Pancreas (tissue), 10 donors: ENCODE measurements at regions not wholly inside any gene's neighbourhood (a gene's known extent, or its start where the extent isn't known, plus 50 kb on each side); places are given as distances from the start of the nearest gene placed in this dataset.
"Not testable (repeated sequence)": the region's sequence is repeated elsewhere in the genome, so short reads cannot be mapped to it uniquely, and the experiment has no call there.

ENCODE experiments used
- ATAC-seq, 4 donors: fragments of 200-7000 bp; cut with Tn5 transposase; one replicate each; pipeline versions ENCODE4 v1.8.0 to v1.9.1; 2020; ENCODE audit warnings: mild to moderate bottlenecking in 4 of 4, moderate library complexity in 4 of 4
- DNase-seq, 6 donors: peaks; one replicate each; pipeline ENCODE4 v3.0.0-alpha.2; 2020
- FAIRE-seq: peaks from 2 replicates; lab custom pipeline; 2012; peaks lifted over from hg19 to GRCh38; lab: Jason Lieb, UNC
- H3K27ac ChIP-seq, 4 donors: fragments of 200-600 bp; sonication (generic); 1 replicate in 3 of 4; 2 replicates in 1 of 4; pipeline versions ENCODE4 v1.5.0 to v1.8.0; 2020
- H3K27me3 ChIP-seq, 4 donors: fragments of 200-600 bp; one replicate each; pipeline ENCODE4 v1.8.0; 2021
- H3K36me3 ChIP-seq, 3 donors: fragments of 200-600 bp; sonication (generic) in 1 of 3; one replicate each; pipeline versions ENCODE4 v1.5.0 to v1.8.0; 2020 to 2021
- H3K4me1 ChIP-seq, 3 donors: fragments of 200-600 bp; one replicate each; pipeline ENCODE4 v1.8.0; 2021
- H3K4me3 ChIP-seq, 4 donors: fragments of 200-600 bp; sonication (generic) in 2 of 4; one replicate each; pipeline versions ENCODE4 v1.5.0 to v1.8.0; 2020 to 2021
- H3K9me3 ChIP-seq, 4 donors: fragments of 200-600 bp; one replicate each; pipeline ENCODE4 v1.8.0; 2021
- CTCF ChIP-seq, 4 donors: fragments of 200-600 bp; sonication (generic) in 3 of 4; IDR thresholded peaks; one replicate each; pipeline versions ENCODE4 v1.5.0 to v1.8.0; 2021; ENCODE audit warnings: antibody characterized with exemption in 4 of 4
- WGBS, 2 donors: extraction: QIAGEN DNeasy Blood & Tissue Kit; methylation state at CpG; one replicate each; pipeline ENCODE4 v1.1.7; 2013; 5-methylcytosine and 5-hydroxymethylcytosine counted together
- intact Hi-C, 3 donors: fragments of 100-400 bp; cut with DNase I; formaldehyde crosslinking; loops; one replicate each; pipeline versions ENCODE4 v1.11.1 to v1.14.2; 2022
- donor health status: healthy with polysubstance abuse.
- donor health status: DM: no; HTN: no; CAD: no; lungs with moderate emphysema.
- donor health status: DM: no; HTN: no; CAD: no.
- donor health status: control.
- donor health status: control.
- donor health status: Bipolar disorder and iron deficiency.
- donor health status: DM: yes; HTN: yes; CAD: no.
- donor health status: DM: no; HTN: no; CAD: no.
- donor health status: DM: no; HTN: no; CAD: no.
- donor health status: DM: yes; HTN: yes; CAD: no.

DNA sequence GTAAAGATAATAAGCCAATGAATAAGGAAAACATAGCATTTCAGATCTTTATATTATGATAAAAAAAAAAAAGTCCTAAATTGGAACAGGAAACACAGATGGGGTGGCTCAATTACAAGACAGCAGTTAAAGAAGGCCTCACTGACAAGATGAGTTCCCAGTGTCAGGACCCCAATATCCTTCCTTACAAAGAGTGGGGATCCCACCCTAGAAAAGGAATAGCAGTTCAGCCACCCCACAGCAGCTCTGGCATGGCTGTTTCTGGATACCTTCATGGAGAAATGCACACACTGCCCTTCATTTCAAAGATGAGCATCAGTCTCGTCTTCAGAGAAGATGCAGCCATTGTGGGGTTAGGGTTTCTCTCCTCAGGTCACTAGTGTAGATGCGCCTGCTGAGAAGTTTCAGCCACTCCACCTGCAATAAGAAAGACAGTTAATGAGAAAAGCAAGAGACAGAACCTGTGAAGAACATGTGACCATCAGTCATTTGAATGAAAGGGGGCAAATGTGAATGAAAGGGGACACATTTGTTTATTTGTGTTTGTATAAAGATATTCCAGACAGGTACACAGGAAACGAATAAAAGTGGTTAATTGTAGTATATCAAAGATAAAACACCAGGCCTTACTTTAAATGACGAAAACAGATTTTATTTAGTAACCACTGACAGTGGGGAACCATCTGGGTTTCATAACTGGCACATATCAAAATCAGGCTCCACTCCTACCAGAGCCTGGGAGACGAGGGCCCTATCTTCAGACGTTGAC, 121.3 kb upstream of the PRSS16 start:
- no peak for TF ChIP-seq CTCF (IDR thresholded peaks at IDR 0.05)
- Histone ChIP-seq H3K4me1 (no peaks in the 10 kb centered on the region), H3K27ac (no peak overlapping the region), H3K9me3 (no peaks in the 10 kb centered on the region), H3K36me3 (no peaks in the 10 kb centered on the region), H3K4me3 (no peak overlapping the region), H3K27me3 (no peaks in the 10 kb centered on the region)
- DNase-seq = no peak
- intact Hi-C loops = no loop called here
- 84 to 91% methylated on average over 6 of the region's 6 CpGs for WGBS, 2 donors
- FAIRE-seq = no peak
- no peak for ATAC-seq

DNA sequence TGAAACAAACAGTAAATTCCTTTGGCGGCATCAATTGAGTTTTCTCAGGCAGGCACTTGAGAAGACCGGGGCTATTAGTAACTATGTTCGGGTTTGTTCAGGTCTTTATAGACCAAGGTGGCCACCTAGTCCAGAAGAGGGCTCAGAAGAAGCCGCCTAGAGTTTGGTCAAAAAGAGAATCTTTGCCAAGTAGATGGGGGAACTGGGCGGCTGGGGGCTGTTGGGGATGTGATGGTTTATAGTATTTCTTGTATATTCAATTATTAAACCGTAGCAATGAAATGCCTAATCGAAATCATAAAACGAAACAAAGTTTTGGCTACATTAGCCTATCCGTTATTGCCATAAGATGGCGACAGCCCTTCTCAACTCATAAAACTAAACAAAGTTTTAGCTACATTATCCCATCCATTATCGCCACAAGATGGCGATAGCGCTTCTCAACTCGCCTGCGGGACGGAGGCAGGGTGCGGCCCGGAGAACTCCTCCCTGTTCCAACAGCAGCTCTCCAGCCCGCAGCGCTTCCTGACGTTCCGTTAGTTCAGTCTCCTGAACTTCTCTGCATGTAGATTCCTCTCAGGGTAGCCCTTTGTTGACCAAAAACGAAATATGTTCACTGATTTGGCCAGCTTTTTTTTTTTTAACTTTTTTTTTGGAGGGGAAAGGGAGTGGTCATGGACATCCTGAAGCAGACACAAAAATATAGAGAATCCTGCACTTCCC, 120.5 kb upstream of the PRSS16 start:
- no peaks in the 10 kb centered on the region for H3K27me3 ChIP-seq
- peak overlapping the region in 1 of 4 donors; percentile 22 for H3K4me3 ChIP-seq
- peak; percentile 45 to 63 (median 56) for TF ChIP-seq CTCF (IDR thresholded peaks at IDR 0.05)
- H3K9me3 ChIP-seq = no peaks in the 10 kb centered on the region
- DNase-seq (peak; percentile 74 to 89 (median 83)), FAIRE-seq (peak; percentile 86), ATAC-seq (peak; percentile 79 to 90 (median 84))
- intact Hi-C loops = no loop called here
- 18 to 19% methylated on average over 23 of the region's 23 CpGs for WGBS, 2 donors
- H3K27ac ChIP-seq = no peak overlapping the region
- no peaks in the 10 kb centered on the region for H3K36me3 ChIP-seq
- no peaks in the 10 kb centered on the region for H3K4me1 ChIP-seq

GRCh38 chr6:27127874-27128273, 119.6 kb upstream of the PRSS16 start:
- H3K4me3 ChIP-seq, intact Hi-C loops, H3K27ac ChIP-seq, FAIRE-seq, H3K4me1 ChIP-seq, DNase-seq, H3K9me3 ChIP-seq, ATAC-seq, H3K27me3 ChIP-seq, H3K36me3 ChIP-seq: not testable (repeated sequence)
- WGBS, 2 donors = 83 to 86% methylated on average over 4 of the region's 4 CpGs

DNA sequence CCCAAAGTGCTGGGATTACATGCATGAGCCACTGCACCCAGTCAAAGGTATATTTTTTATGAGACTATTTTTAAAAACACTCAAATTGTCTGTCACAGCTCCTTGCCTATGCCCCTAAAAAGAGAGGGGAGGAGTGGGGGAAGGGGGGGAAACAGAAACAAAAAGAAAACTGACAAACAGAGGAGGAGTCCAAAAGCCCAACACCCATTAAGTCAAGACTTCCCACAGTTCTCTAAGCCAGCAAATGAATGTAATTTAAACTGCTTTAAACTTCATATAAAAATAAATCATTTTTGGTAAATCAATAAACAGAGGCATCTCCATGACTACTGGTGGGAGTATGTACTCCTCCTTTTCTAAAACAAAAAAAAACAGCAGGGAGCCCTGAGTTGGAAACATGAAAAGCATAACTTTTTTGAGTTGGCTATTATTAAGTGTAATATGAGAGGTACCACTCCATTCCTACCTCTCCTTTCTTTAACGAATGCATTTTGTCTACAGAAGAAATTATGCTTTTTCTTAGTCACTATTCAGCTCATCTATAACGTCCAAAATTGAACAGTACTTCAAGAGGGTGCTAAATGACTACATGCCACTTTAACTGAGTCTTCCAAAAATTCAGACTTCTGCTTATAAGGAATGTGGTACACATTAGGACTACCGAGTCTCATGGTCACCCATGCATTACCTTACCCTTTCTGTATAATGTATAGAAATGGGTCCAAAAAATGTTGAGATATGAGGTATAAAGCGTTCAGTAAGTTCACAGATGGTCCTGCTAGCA, 119.0 kb upstream of the PRSS16 start:
- Histone ChIP-seq H3K4me1 (no peaks in the 10 kb centered on the region), H3K4me3 (no peak overlapping the region), H3K9me3 (no peaks in the 10 kb centered on the region), H3K27me3 (no peaks in the 10 kb centered on the region), H3K36me3 (no peaks in the 10 kb centered on the region), H3K27ac (no peak overlapping the region)
- no peak for ATAC-seq
- 70 to 81% methylated on average over 4 of the region's 4 CpGs for WGBS, 2 donors
- no peak for FAIRE-seq
- no peak for DNase-seq
- no peak for TF ChIP-seq CTCF (IDR thresholded peaks at IDR 0.05)
- intact Hi-C loops = no loop called here

GRCh38 chr6:27129095-27129815, 118.2 kb upstream of the PRSS16 start:
- Histone ChIP-seq H3K4me3 (no peak overlapping the region), H3K9me3 (no peaks in the 10 kb centered on the region), H3K27me3 (no peaks in the 10 kb centered on the region), H3K4me1 (no peaks in the 10 kb centered on the region), H3K27ac (no peak overlapping the region), H3K36me3 (no peaks in the 10 kb centered on the region)
- FAIRE-seq (no peak), DNase-seq (no peak), ATAC-seq (no peak)
- 86 to 89% methylated on average over 5 of the region's 5 CpGs for WGBS, 2 donors
- intact Hi-C loops = no loop called here
- TF ChIP-seq CTCF (IDR thresholded peaks at IDR 0.05) = no peak
